ENCODE measurements at regions not wholly inside any gene's neighbourhood (a gene's known extent, or its start where the extent isn't known, plus 50 kb on each side); places are given as distances from the start of the nearest gene placed in this dataset.
"Not testable (repeated sequence)": the region's sequence is repeated elsewhere in the genome, so short reads cannot be mapped to it uniquely, and the experiment has no call there.

- no peak for DNase-seq (ENCODE audit: low spot score)
Measured at GRCh38 chr10:9028231-9028630, 973.7 kb downstream of the GATA3 start.

DNA sequence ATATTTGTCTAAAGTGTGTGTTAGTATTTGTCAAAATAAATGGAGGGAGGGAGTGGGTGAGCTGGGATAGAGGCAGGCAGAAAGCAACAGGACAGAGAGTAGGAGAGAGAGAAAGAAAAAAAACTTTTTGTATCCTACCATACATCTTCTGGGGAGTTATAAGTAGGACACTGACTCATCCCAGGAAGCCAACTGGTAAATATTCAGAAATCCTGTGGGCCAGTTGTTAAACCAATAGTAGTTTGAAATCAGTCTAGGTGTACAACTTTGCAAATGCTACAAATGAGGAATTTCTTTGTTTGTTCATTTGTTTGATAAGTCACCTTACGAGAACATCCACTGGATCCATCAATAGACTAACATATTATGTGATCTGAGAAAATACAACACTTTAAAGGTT lies 980.9 kb downstream of the GATA3 start:
- DNase-seq (ENCODE audit: low spot score) = no peak

DNA sequence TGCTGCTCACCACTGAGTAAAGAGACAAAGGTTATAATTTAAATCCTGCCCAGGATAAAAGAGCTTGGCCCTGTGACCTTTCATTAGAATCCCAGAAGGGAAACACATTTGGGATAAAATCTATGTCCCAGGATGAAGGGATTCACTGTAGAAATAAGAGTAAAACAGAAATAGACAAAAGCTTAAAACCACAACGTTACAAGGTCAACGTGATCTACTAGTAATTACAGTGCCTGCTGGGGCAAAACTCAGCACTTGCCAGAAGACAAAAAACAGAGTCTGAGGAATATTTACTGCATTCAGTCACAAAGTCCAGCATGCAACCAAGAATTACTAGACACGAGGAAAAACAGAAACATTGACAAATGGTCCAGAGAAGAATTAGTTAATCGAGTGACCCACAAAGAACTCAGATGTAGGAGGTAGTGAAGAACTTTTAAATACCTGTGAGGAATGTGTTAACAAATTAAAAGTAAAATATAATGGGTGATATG lies 982.3 kb downstream of the GATA3 start:
- DNase-seq (ENCODE audit: low spot score) = no peak

DNA sequence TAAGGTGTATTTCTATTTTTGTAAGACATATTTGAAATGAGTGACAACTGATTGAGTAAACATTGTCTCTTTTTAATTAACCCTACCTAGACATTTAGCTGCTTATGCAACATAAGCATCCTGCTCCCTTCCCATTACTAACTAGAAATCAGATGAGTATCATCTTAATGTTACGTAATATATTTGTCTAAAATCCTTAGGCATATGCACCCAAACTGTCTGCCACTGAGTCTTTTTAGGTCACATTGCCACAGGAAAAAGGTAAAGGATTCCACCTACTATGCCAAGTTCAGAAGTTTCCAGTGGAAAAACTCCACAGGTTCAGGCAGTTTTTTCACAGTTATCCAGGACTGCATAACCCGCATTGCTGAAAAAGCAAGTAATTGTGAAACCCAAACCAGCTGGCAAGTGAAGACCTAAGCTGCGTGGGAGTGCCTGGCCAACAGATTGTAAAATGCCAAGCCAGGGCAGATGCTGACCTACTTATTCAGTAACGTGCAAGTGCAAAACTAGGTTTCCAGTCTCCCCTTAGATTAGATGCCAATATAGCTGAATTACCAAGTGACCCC lies 983.7 kb downstream of the GATA3 start:
- no peak for DNase-seq (ENCODE audit: low spot score)

DNA sequence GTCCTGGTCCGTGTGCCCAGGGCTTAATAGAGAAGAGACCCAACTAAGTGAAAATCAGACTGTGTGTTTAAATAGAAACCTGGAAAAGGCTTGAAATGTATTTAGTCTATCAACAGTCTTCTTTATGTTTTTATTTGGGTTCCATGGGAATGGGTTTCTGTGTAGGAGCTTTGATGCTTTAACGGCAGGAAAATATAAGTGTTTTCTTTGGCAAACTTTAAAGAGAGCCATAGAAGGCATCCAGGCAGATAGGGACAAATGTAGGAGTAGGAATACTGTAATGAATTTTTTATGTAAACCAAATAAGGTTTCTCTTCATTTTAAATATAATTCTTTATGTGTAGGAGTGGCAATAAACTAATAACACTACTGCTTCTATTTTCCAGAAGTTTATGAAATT lies 989.0 kb downstream of the GATA3 start:
- no peak for DNase-seq (ENCODE audit: low spot score)

- no peak for DNase-seq (ENCODE audit: low spot score)
Measured at GRCh38 chr10:9045311-9045710, 990.8 kb downstream of the GATA3 start.

- no peak for DNase-seq (ENCODE audit: low spot score)
Measured at GRCh38 chr10:9051328-9051974, 997.0 kb downstream of the GATA3 start.

GRCh38 chr10:9052767-9053166 lies 998.3 kb downstream of the GATA3 start:
- no peak for DNase-seq (ENCODE audit: low spot score)

GRCh38 chr10:9056521-9056920 lies 1002.0 kb downstream of the GATA3 start:
- DNase-seq (ENCODE audit: low spot score) = no peak

- DNase-seq (ENCODE audit: low spot score) = not testable (repeated sequence)
Measured at GRCh38 chr10:9057293-9057692, 1002.8 kb downstream of the GATA3 start.

GRCh38 chr10:9060314-9060713 lies 1005.8 kb downstream of the GATA3 start:
- DNase-seq (ENCODE audit: low spot score) = no peak

DNA sequence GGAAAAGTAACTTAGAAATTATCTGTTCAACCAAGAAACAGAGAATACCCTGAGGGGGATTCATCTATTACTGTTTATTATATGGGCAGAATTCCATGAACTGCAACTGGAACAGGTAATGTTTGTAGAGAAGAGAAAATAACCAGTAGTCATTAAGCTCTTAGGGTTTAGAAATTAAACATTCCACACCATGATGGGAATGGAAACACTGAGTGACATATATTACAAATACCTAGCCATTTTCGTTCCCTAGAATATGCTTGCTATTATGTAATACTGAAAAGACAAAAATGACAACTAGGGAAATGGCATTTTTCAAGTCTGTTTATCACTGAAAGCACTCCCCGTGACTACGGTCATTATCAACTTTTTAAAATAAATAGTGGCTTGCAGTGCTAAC lies 1007.4 kb downstream of the GATA3 start:
- DNase-seq (ENCODE audit: low spot score) = no peak

GRCh38 chr10:9066152-9066551 lies 1011.7 kb downstream of the GATA3 start:
- no peak for DNase-seq (ENCODE audit: low spot score)

DNA sequence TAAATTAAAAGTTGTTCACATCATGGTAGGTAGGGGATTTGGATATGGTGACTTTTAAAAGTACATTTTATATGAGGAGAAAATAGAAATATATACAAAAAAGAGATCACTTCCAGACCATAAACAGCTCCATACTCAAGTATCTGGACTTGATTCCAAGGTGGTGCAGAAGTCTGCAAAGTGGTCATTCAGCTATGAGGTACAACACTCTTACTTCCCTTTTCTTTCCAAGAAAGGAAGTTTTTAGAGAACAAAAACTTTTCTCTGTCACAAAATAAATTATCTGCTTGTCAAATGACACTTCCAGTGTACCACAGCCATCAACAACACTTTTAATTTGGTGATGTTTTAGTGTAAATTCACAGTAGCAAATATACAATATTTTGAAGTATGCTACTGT lies 1013.5 kb downstream of the GATA3 start:
- no peak for DNase-seq (ENCODE audit: low spot score)

DNA sequence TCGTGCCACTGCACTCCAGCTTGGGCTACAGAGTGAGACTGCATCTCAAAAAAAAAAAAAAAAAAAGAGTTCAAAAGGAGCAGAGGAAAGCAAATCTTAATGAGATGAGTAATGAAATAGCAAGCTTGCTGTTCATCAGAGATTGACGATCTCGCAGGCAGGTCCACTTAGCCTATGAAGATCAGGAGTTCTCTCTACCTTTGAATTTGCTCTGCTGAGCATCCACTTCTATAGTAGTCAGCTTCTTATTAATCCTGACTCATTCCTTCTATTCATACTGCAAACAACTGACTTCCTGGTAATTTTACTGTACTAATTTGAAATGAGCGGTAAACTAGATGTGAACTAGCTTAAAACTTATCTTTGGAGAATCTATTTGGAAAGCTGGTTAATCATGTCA lies 1014.6 kb downstream of the GATA3 start:
- no peak for DNase-seq (ENCODE audit: low spot score)

DNA sequence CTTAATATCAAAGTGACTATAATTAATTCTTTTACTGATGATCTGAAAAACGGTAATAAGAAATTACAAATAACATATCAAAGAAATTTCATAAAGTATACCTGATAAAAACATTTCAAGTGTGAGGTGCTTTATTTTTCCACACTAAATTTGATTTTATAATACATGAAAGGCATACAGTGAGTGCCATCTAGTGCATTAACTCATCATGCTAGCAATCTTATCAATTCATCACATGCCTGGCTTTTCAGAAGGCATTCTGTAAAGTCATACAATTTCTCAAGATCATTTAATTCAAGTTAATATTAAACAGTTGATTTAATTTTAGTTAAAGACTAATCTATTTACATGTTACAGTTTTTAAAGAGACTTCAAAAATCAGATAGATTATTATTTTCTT lies 1020.9 kb downstream of the GATA3 start:
- DNase-seq (ENCODE audit: low spot score) = no peak

- no peak for DNase-seq (ENCODE audit: low spot score)
Measured at GRCh38 chr10:9076066-9076465, 1021.6 kb downstream of the GATA3 start.

GRCh38 chr10:9081253-9081652 lies 1026.8 kb downstream of the GATA3 start:
- DNase-seq (ENCODE audit: low spot score) = no peak

GRCh38 chr10:9081961-9082360 lies 1027.5 kb downstream of the GATA3 start:
- DNase-seq (ENCODE audit: low spot score) = no peak

DNA sequence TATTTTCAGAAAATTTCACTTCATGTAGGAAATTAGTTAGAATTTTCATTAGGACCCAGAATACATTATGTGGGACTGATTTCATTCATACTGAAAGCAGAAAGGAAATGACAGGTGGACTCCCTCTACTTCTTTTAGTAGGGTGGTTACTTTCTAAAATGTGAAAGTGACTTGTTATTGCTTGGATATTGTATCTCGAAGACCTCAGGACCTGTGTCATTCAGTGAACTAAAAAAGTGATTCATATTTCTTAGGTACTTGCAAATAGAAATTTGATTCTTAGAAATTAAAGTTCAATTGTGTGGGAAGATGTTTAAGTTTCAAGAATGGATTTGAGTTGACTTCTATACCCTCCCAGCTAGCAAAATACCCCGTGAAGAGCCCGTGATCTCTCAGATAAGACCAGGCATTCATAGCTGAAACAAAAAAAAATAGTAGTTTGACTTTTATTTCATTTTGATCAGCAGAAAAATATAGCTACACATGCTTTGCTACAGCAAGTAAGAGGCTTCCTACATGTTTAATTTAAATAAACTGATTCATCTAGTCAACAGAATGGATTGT lies 1037.1 kb downstream of the GATA3 start:
- DNase-seq (ENCODE audit: low spot score) = no peak

GRCh38 chr10:9096288-9096687 lies 1041.8 kb downstream of the GATA3 start:
- no peak for DNase-seq (ENCODE audit: low spot score)

- DNase-seq (ENCODE audit: low spot score) = no peak
Measured at GRCh38 chr10:9097206-9097990, 1042.9 kb downstream of the GATA3 start.

DNA sequence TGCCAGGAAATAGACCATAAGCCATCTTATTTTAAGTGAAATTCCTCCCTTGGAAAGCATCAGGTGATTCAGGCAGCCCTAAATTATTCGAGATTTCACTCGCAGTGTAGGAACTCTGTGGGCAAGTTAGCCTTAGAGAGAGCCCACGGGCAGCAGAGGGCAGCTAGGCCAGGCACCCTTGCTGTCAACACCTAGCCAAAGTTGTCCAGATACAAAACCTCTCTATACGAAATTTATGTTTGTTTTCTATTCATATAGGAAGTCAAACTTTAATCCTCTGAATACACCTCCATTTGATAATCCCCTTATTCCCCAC lies 1043.5 kb downstream of the GATA3 start:
- no peak for DNase-seq (ENCODE audit: low spot score)

Data from H4 (cell line).